Activated T-helper 1 cell treated with anti-CD3 and anti-CD28 coated beads, Interleukin-12 subunit alpha, Interleukin-12 subunit beta, Interleukin-2, Interleukin-4 antibody, amounts not matched to agents 30 ng/mL and 10 ng/mL and 1 ng/mL, durations not matched to agents 14 hours and 24 hours and 36 hours (primary cell): ENCODE measurements at regions not wholly inside any gene's neighbourhood (a gene's known extent, or its start where the extent isn't known, plus 50 kb on each side); places are given as distances from the start of the nearest gene placed in this dataset.

Source experiments
- DNase-seq: peaks from one replicate; pipeline ENCODE4 v3.0.0; 2021; ENCODE audit warnings: low spot score
- H3K27ac Mint-ChIP-seq: one replicate; pipeline ENCODE4 v1.8.0; 2021; ENCODE audit warnings: mild to moderate bottlenecking, mixed read lengths
- H3K27me3 Mint-ChIP-seq: one replicate; pipeline ENCODE4 v1.8.0; 2022; ENCODE audit warnings: mild to moderate bottlenecking, moderate library complexity, mixed read lengths; ENCODE audit not compliant: insufficient read depth
- H3K36me3 Mint-ChIP-seq: one replicate; pipeline ENCODE4 v1.8.0; 2021; ENCODE audit warnings: low read depth, mixed read lengths
- H3K4me1 Mint-ChIP-seq: one replicate; pipeline ENCODE4 v1.8.0; 2021; ENCODE audit warnings: low read depth, mixed read lengths
- H3K4me3 Mint-ChIP-seq: one replicate; pipeline ENCODE4 v1.8.0; 2021; ENCODE audit warnings: mild to moderate bottlenecking, moderate library complexity, mixed read lengths
- H3K9me3 Mint-ChIP-seq: one replicate; pipeline ENCODE4 v1.8.0; 2021; ENCODE audit warnings: mixed read lengths
- intact Hi-C: fragments of 100-400 bp; cut with micrococcal nuclease; formaldehyde crosslinking; loops from one replicate; pipeline ENCODE4 v1.15.1; 2024

DNA sequence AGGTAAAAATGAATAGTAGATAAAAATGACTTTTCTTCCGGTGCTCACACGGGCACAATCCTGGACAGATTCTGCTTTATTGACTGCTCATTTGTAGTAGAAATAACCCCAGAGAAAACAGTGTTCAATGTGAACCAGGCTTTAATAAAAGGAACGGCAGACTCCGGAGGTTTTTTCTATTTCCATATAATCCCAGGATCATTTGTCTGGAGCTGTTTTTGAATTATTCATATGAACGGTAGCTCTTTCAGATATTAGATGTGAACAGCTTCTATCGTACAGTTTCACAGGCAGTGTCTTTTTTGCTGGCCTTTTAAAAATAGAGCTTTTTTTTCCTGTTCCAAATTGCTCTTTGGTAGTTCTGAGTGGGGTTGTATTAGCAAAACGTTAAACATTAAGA lies 347.3 kb downstream of the MFSD1 start:
- Mint-ChIP-seq H3K4me1 (no peaks in the 10 kb centered on the region), H3K27ac (no peak overlapping the region), H3K27me3 (no peaks in the 10 kb centered on the region), H3K4me3 (no peak overlapping the region), H3K36me3 (no peaks in the 10 kb centered on the region), H3K9me3 (no peaks in the 10 kb centered on the region)
- DNase-seq, result no peak
- intact Hi-C loops, result no loop called here

DNA sequence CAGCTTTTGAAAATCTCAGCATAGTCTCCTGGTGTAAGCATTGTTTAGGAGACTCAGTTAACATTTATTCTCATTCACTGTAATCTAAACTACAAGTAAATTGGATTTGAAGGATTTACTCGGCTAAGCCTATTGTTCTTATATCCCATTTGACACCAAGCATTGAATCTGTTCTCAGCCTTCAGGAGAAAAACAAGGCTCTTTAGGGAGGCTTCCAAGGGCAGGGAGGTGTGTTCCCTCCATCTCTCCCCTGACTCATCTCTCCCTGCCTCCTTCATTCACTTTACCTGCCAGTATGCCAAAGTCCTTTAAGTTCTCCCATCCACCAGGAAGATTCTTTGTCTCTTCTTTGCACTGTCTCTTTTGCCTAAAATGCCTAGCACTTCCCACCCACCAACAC lies 347.8 kb downstream of the MFSD1 start:
- DNase-seq, result no peak
- H3K27me3 Mint-ChIP-seq, result no peaks in the 10 kb centered on the region
- intact Hi-C loops, result no loop called here
- no peaks in the 10 kb centered on the region for H3K4me1 Mint-ChIP-seq
- no peak overlapping the region for H3K4me3 Mint-ChIP-seq
- no peaks in the 10 kb centered on the region for H3K9me3 Mint-ChIP-seq
- H3K27ac Mint-ChIP-seq, result no peak overlapping the region
- H3K36me3 Mint-ChIP-seq, result no peaks in the 10 kb centered on the region

DNA sequence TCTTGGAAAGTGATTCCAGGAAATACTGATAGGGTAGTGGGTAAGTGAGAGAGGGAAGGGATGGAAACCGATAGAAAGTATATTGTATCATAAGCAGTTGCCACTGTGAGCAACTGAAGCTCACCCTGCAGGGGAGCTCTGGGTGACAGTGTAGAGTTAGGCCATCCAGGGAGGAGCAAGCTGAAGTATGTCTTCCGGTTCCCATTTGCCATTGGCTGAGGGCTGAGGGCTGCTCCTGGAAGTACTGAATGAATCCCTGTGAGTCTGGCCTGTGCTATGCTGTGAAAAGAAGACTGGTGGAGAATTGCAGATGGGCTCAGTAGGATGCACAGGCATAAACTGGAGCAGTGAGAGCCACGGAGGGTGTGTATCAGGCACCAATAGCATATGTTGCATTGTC lies 348.3 kb downstream of the MFSD1 start:
- H3K27me3 Mint-ChIP-seq, result no peaks in the 10 kb centered on the region
- no peaks in the 10 kb centered on the region for H3K9me3 Mint-ChIP-seq
- intact Hi-C loops, result no loop called here
- no peak overlapping the region for H3K27ac Mint-ChIP-seq
- no peak overlapping the region for H3K4me3 Mint-ChIP-seq
- H3K36me3 Mint-ChIP-seq, result no peaks in the 10 kb centered on the region
- H3K4me1 Mint-ChIP-seq, result no peaks in the 10 kb centered on the region
- no peak for DNase-seq

GRCh38 chr3:159151130-159151529 lies 349.3 kb downstream of the MFSD1 start:
- Mint-ChIP-seq H3K4me1 (no peaks in the 10 kb centered on the region), H3K9me3 (no peaks in the 10 kb centered on the region), H3K27ac (no peak overlapping the region), H3K36me3 (no peaks in the 10 kb centered on the region), H3K4me3 (no peak overlapping the region), H3K27me3 (no peaks in the 10 kb centered on the region)
- DNase-seq, result no peak
- intact Hi-C loops, result no loop called here

- Mint-ChIP-seq H3K27me3 (no peaks in the 10 kb centered on the region), H3K27ac (no peak overlapping the region), H3K36me3 (no peaks in the 10 kb centered on the region), H3K4me1 (no peaks in the 10 kb centered on the region), H3K9me3 (no peaks in the 10 kb centered on the region), H3K4me3 (no peak overlapping the region)
- intact Hi-C loops, result no loop called here
- DNase-seq, result no peak
Observed at GRCh38 chr3:159157275-159157674, 355.4 kb downstream of the MFSD1 start.

DNA sequence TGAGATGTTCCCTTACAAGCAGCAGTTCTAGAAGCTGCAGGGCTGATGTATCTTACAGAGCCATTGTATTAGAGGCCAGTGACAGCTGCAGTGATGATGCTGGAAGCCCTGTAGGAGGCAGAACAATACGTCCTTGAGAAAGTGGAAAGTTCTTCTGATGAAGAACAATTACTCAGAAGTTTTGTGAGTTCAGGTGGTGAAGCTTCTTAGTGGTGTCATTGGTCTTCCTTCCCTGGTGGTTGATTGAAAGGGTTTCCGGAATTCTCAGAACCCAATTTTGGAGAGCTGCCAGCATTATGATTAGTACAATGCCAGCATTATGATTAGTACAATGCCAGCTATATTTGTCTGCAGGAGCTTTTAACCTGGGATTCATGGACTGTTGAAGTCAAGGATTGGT lies 356.4 kb downstream of the MFSD1 start:
- no peaks in the 10 kb centered on the region for H3K4me1 Mint-ChIP-seq
- no peaks in the 10 kb centered on the region for H3K36me3 Mint-ChIP-seq
- DNase-seq, result no peak
- intact Hi-C loops, result no loop called here
- H3K27ac Mint-ChIP-seq, result no peak overlapping the region
- no peak overlapping the region for H3K4me3 Mint-ChIP-seq
- no peaks in the 10 kb centered on the region for H3K27me3 Mint-ChIP-seq
- H3K9me3 Mint-ChIP-seq, result no peaks in the 10 kb centered on the region

GRCh38 chr3:159158801-159159200 lies 356.9 kb downstream of the MFSD1 start:
- H3K4me3 Mint-ChIP-seq, result no peak overlapping the region
- H3K27ac Mint-ChIP-seq, result no peak overlapping the region
- no peak for DNase-seq
- H3K9me3 Mint-ChIP-seq, result no peaks in the 10 kb centered on the region
- no peaks in the 10 kb centered on the region for H3K4me1 Mint-ChIP-seq
- H3K27me3 Mint-ChIP-seq, result no peaks in the 10 kb centered on the region
- intact Hi-C loops, result no loop called here
- no peaks in the 10 kb centered on the region for H3K36me3 Mint-ChIP-seq

DNA sequence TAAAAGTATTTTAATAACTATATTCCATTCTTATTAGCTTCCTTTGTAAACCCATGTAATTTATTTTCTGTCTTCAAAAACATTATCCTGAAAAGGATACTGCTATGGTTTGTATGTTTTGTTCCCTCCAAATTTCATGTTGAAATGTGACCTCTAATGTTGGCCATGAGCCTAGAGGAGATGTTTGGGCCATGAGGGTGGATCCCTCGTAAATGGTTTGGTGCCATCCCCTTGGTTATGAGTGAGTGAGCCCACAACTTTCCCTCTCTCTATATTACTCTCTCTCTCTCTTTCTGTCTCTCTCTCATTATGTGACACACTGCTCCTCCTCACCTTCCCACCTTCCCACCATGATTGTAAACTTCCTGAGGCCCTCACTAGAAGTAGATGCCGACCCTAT lies 357.7 kb downstream of the MFSD1 start:
- Mint-ChIP-seq H3K36me3 (no peaks in the 10 kb centered on the region), H3K4me1 (no peaks in the 10 kb centered on the region), H3K27ac (no peak overlapping the region), H3K27me3 (no peaks in the 10 kb centered on the region), H3K4me3 (no peak overlapping the region), H3K9me3 (no peaks in the 10 kb centered on the region)
- intact Hi-C loops, result no loop called here
- DNase-seq, result no peak

DNA sequence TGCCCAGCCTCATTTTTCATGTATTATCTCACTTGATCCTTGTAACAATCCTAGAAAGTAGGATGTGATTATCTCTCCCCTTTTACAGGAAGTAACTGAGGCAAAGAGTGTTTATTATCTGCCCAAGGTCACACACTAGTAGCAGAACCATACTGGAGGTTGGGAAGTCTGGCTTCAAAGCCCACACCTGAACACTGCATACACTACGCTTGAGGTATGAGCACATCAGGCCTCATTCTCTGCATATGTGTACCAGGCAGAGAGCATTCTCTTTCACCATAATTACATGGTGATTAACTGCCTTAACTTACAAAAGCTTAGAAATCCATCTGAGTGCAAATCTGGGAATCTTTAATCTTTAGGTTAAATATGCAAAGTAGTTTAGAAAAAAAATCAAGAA lies 361.8 kb downstream of the MFSD1 start:
- Mint-ChIP-seq H3K4me3 (no peak overlapping the region), H3K36me3 (no peaks in the 10 kb centered on the region), H3K27me3 (no peaks in the 10 kb centered on the region), H3K4me1 (no peaks in the 10 kb centered on the region), H3K27ac (no peak overlapping the region), H3K9me3 (no peaks in the 10 kb centered on the region)
- no peak for DNase-seq
- intact Hi-C loops, result no loop called here

- Mint-ChIP-seq H3K36me3 (no peaks in the 10 kb centered on the region), H3K9me3 (no peaks in the 10 kb centered on the region), H3K27ac (no peak overlapping the region), H3K27me3 (no peaks in the 10 kb centered on the region), H3K4me1 (no peaks in the 10 kb centered on the region), H3K4me3 (no peak overlapping the region)
- no peak for DNase-seq
- intact Hi-C loops, result no loop called here
Observed at GRCh38 chr3:159165961-159166360, 364.1 kb downstream of the MFSD1 start.

GRCh38 chr3:159166899-159167586 lies 365.2 kb downstream of the MFSD1 start:
- no peak for DNase-seq
- H3K36me3 Mint-ChIP-seq, result no peaks in the 10 kb centered on the region
- no peak overlapping the region for H3K4me3 Mint-ChIP-seq
- intact Hi-C loops, result no loop called here
- H3K27me3 Mint-ChIP-seq, result no peaks in the 10 kb centered on the region
- no peak overlapping the region for H3K27ac Mint-ChIP-seq
- H3K9me3 Mint-ChIP-seq, result no peaks in the 10 kb centered on the region
- H3K4me1 Mint-ChIP-seq, result no peaks in the 10 kb centered on the region

DNA sequence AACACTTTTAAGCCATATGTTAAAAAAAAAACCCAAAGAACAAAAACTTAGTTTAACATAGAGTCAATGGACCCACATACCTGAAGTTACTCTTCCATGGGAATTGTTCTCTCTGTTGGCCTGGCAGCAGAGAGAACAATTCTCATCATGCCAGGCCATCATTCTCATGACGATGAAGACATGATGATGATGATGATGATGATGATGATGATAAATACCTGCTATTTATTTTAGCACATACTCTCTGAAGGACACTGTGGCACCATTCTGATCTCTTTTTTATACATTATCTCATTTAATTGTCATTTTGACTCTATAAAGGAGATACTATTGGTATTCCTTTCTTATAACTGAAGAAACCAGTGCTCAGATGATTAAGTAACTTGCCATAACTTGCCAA lies 366.9 kb downstream of the MFSD1 start:
- Mint-ChIP-seq H3K4me3 (no peak overlapping the region), H3K4me1 (no peaks in the 10 kb centered on the region), H3K27me3 (no peaks in the 10 kb centered on the region), H3K36me3 (no peaks in the 10 kb centered on the region), H3K9me3 (no peaks in the 10 kb centered on the region), H3K27ac (no peak overlapping the region)
- intact Hi-C loops, result no loop called here
- DNase-seq, result no peak

- Mint-ChIP-seq H3K4me1 (no peaks in the 10 kb centered on the region), H3K27me3 (no peaks in the 10 kb centered on the region), H3K9me3 (no peaks in the 10 kb centered on the region), H3K36me3 (no peaks in the 10 kb centered on the region), H3K27ac (no peak overlapping the region), H3K4me3 (no peak overlapping the region)
- no peak for DNase-seq
- intact Hi-C loops, result no loop called here
Observed at GRCh38 chr3:159169828-159170227, 368.0 kb downstream of the MFSD1 start.

GRCh38 chr3:159170436-159171003 lies 368.7 kb downstream of the MFSD1 start:
- no peak for DNase-seq
- no peaks in the 10 kb centered on the region for H3K27me3 Mint-ChIP-seq
- H3K36me3 Mint-ChIP-seq, result no peaks in the 10 kb centered on the region
- no peak overlapping the region for H3K27ac Mint-ChIP-seq
- H3K9me3 Mint-ChIP-seq, result no peaks in the 10 kb centered on the region
- intact Hi-C loops, result no loop called here
- no peaks in the 10 kb centered on the region for H3K4me1 Mint-ChIP-seq
- H3K4me3 Mint-ChIP-seq, result no peak overlapping the region
